MM.1S (cell line): ENCODE measurements at regions not wholly inside any gene's neighbourhood (a gene's known extent, or its start where the extent isn't known, plus 50 kb on each side); places are given as distances from the start of the nearest gene placed in this dataset.

Experiments
- DNase-seq: peaks from one replicate; pipeline ENCODE4 v3.0.0-alpha.2; 2015
- H2AFZ ChIP-seq: fragments of 300-600 bp; sonication (generic); 2 replicates; pipeline ENCODE4 v1.6.0; 2016; ENCODE audit warnings: antibody characterized with exemption, low read length
- H3F3A ChIP-seq: fragments of 300-600 bp; sonication (generic); 2 replicates; pipeline ENCODE4 v1.6.1; 2016; ENCODE audit warnings: mild to moderate bottlenecking, antibody characterized with exemption, low read length, moderate library complexity, mixed read lengths; ENCODE audit not compliant: insufficient read depth
- H3K27ac ChIP-seq: fragments of 300-600 bp; sonication (generic); 2 replicates; pipeline ENCODE4 v1.5.1; 2016; ENCODE audit warnings: mild to moderate bottlenecking, low read length
- H3K27me3 ChIP-seq: fragments of 300-600 bp; sonication (generic); replicated peaks from 2 replicates; pipeline ENCODE4 v1.6.0; 2016; ENCODE audit warnings: low read length; ENCODE audit not compliant: insufficient read depth
- H3K36me3 ChIP-seq: fragments of 300-600 bp; sonication (generic); replicated peaks from 2 replicates; pipeline ENCODE4 v1.6.1; 2016; ENCODE audit warnings: mild to moderate bottlenecking, low read length, mixed read lengths; ENCODE audit not compliant: insufficient read depth
- H3K4me1 ChIP-seq: fragments of 300-600 bp; sonication (generic); 2 replicates; pipeline ENCODE4 v1.6.1; 2016; ENCODE audit warnings: low read length, mixed read lengths
- H3K4me2 ChIP-seq: fragments of 300-600 bp; sonication (generic); 2 replicates; pipeline ENCODE4 v1.6.0; 2016; ENCODE audit warnings: low read depth, low read length
- H3K4me3 ChIP-seq: fragments of 300-600 bp; sonication (generic); 2 replicates; pipeline ENCODE4 v1.5.1; 2016; ENCODE audit warnings: low read length, mixed read lengths
- H3K79me2 ChIP-seq: fragments of 300-600 bp; sonication (generic); 2 replicates; pipeline ENCODE4 v1.6.1; 2016; ENCODE audit warnings: mixed run types, low read length, mixed read lengths
- H3K9ac ChIP-seq: fragments of 300-600 bp; sonication (generic); 2 replicates; pipeline ENCODE4 v1.6.1; 2016; ENCODE audit warnings: low read length, mixed read lengths
- H3K9me2 ChIP-seq: fragments of 300-600 bp; sonication (generic); replicated peaks from 2 replicates; pipeline ENCODE4 v1.6.1; 2016; ENCODE audit warnings: mild to moderate bottlenecking, low read length, mixed read lengths; ENCODE audit not compliant: insufficient read depth
- H3K9me3 ChIP-seq: fragments of 300-600 bp; sonication (generic); replicated peaks from 2 replicates; pipeline ENCODE4 v1.6.1; 2016; ENCODE audit warnings: mild to moderate bottlenecking, low read length, mixed read lengths; ENCODE audit not compliant: insufficient read depth
- H4K20me1 ChIP-seq: fragments of 300-600 bp; sonication (generic); 2 replicates; pipeline ENCODE4 v1.6.1; 2016; ENCODE audit warnings: mild to moderate bottlenecking, low read length, moderate library complexity, mixed read lengths; ENCODE audit not compliant: insufficient read depth
- CTCF ChIP-seq: fragments of 300-600 bp; sonication (generic); IDR thresholded peaks from 2 replicates; pipeline ENCODE4 v1.5.1; 2016; ENCODE audit warnings: antibody characterized with exemption, low read length, mixed read lengths
- EZH2 ChIP-seq: fragments of 300-600 bp; sonication (generic); optimal IDR thresholded peaks from 2 replicates; pipeline ENCODE3; 2017; ENCODE audit warnings: low read depth, mild to moderate bottlenecking, antibody characterized with exemption, low read length, mixed read lengths
- EZH2phosphoT487 ChIP-seq: fragments of 300-600 bp; sonication (generic); IDR thresholded peaks from 2 replicates; pipeline ENCODE4 v1.6.1; 2018; ENCODE audit warnings: antibody characterized with exemption, low read length

- Histone ChIP-seq H4K20me1 (no peaks in the 10 kb centered on the region), H3K4me2 (no peak overlapping the region), H3F3A (no peaks in the 10 kb centered on the region), H3K4me1 (no peaks in the 10 kb centered on the region), H3K9ac (no peak overlapping the region), H2AFZ (no peak overlapping the region), H3K4me3 (no peak overlapping the region), H3K36me3 (no peaks in the 10 kb centered on the region), H3K9me3 (no peaks in the 10 kb centered on the region), H3K79me2 (no peaks in the 10 kb centered on the region), H3K27ac (no peak overlapping the region), H3K27me3 (no peaks in the 10 kb centered on the region), H3K9me2 (no peaks in the 10 kb centered on the region)
- TF ChIP-seq EZH2 (no peak), EZH2phosphoT487 (no peak), CTCF (no peak)
- no peak for DNase-seq
These were observed 596.0 kb downstream of the SLC16A7 start for GRCh38 chr12:60191676-60192359.

GRCh38 chr12:60194678-60195077 is 598.8 kb downstream of the SLC16A7 start:
- no peak overlapping the region for H3K9ac ChIP-seq
- no peak overlapping the region for H3K27ac ChIP-seq
- H3K27me3 ChIP-seq: no peaks in the 10 kb centered on the region
- TF ChIP-seq CTCF: no peak
- no peak for TF ChIP-seq EZH2
- TF ChIP-seq EZH2phosphoT487: no peak
- no peaks in the 10 kb centered on the region for H3K9me2 ChIP-seq
- no peaks in the 10 kb centered on the region for H3K79me2 ChIP-seq
- H3F3A ChIP-seq: no peaks in the 10 kb centered on the region
- no peak overlapping the region for H2AFZ ChIP-seq
- H3K9me3 ChIP-seq: no peaks in the 10 kb centered on the region
- H3K4me2 ChIP-seq: no peak overlapping the region
- DNase-seq: no peak
- no peaks in the 10 kb centered on the region for H3K4me1 ChIP-seq
- no peaks in the 10 kb centered on the region for H3K36me3 ChIP-seq
- no peak overlapping the region for H3K4me3 ChIP-seq
- no peaks in the 10 kb centered on the region for H4K20me1 ChIP-seq

- Histone ChIP-seq H3K9ac (no peak overlapping the region), H3K4me2 (no peak overlapping the region), H3F3A (no peaks in the 10 kb centered on the region), H3K27me3 (no peaks in the 10 kb centered on the region), H3K4me1 (no peaks in the 10 kb centered on the region), H4K20me1 (no peaks in the 10 kb centered on the region), H3K9me3 (no peaks in the 10 kb centered on the region), H3K4me3 (no peak overlapping the region), H3K27ac (no peak overlapping the region), H3K36me3 (no peaks in the 10 kb centered on the region), H3K79me2 (no peaks in the 10 kb centered on the region), H2AFZ (no peak overlapping the region), H3K9me2 (no peaks in the 10 kb centered on the region)
- TF ChIP-seq EZH2: no peak
- no peak for DNase-seq
These were observed 599.7 kb downstream of the SLC16A7 start for GRCh38 chr12:60195483-60195882.

GRCh38 chr12:60196366-60196765 is 600.5 kb downstream of the SLC16A7 start:
- no peak overlapping the region for H3K4me2 ChIP-seq
- no peak overlapping the region for H3K9ac ChIP-seq
- no peaks in the 10 kb centered on the region for H3K36me3 ChIP-seq
- H3K27ac ChIP-seq: no peak overlapping the region
- H4K20me1 ChIP-seq: no peaks in the 10 kb centered on the region
- H3K4me1 ChIP-seq: no peaks in the 10 kb centered on the region
- H3F3A ChIP-seq: no peaks in the 10 kb centered on the region
- H3K9me2 ChIP-seq: no peaks in the 10 kb centered on the region
- DNase-seq: no peak
- H3K27me3 ChIP-seq: no peaks in the 10 kb centered on the region
- H3K4me3 ChIP-seq: no peak overlapping the region
- TF ChIP-seq CTCF (no peak), EZH2phosphoT487 (no peak)
- no peaks in the 10 kb centered on the region for H3K9me3 ChIP-seq
- no peaks in the 10 kb centered on the region for H3K79me2 ChIP-seq
- no peak overlapping the region for H2AFZ ChIP-seq
